Left lung (tissue), 4 donors: ENCODE measurements at regions not wholly inside any gene's neighbourhood (a gene's known extent, or its start where the extent isn't known, plus 50 kb on each side); places are given as distances from the start of the nearest gene placed in this dataset.

Source experiments
- ATAC-seq: fragments of 200-7000 bp; cut with Tn5 transposase; one replicate; pipeline ENCODE4 v1.9.1; 2020; ENCODE audit warnings: moderate library complexity
- DNase-seq, 4 donors: peaks; one replicate each; pipeline ENCODE4 v3.0.0-alpha.2; 2013 to 2020
- H3K27ac ChIP-seq, 2 donors: fragments of 200-600 bp; sonication (generic) in 1 of 2; one replicate each; pipeline versions ENCODE4 v1.5.0 to v1.8.0; 2020 to 2021
- H3K27me3 ChIP-seq, 2 donors: fragments of 200-600 bp; sonication (generic) in 1 of 2; one replicate each; pipeline versions ENCODE4 v1.5.0 to v1.8.0; 2020 to 2021
- H3K36me3 ChIP-seq, 2 donors: fragments of 200-600 bp; sonication (generic) in 1 of 2; one replicate each; pipeline versions ENCODE4 v1.5.0 to v1.8.0; 2020 to 2021
- H3K4me1 ChIP-seq, 2 donors: fragments of 200-600 bp; one replicate each; pipeline ENCODE4 v1.8.0; 2021
- H3K4me3 ChIP-seq, 2 donors: fragments of 200-600 bp; sonication (generic) in 1 of 2; one replicate each; pipeline versions ENCODE4 v1.5.0 to v1.8.0; 2020 to 2021; ENCODE audit warnings: mild to moderate bottlenecking in 1 of 2
- H3K9me3 ChIP-seq, 2 donors: fragments of 200-600 bp; sonication (generic) in 1 of 2; one replicate each; pipeline versions ENCODE4 v1.5.0 to v1.8.0; 2020 to 2021
- intact Hi-C, 2 donors: fragments of 100-400 bp; cut with DNase I; formaldehyde crosslinking; loops; one replicate each; pipeline versions ENCODE4 v1.11.2 to v1.14.2; 2022
- TF ChIP-seq, protein P1 (sequence below), 2 donors: fragments of 200-600 bp; sonication (generic) in 1 of 2; IDR thresholded peaks; one replicate each; pipeline versions ENCODE4 v1.5.0 to v1.8.0; 2021; ENCODE audit warnings: antibody characterized with exemption in 2 of 2
- donor health status: DM: no; HTN: yes; CAD: no.
- donor health status: DM: no; HTN: no; CAD: no.

DNA sequence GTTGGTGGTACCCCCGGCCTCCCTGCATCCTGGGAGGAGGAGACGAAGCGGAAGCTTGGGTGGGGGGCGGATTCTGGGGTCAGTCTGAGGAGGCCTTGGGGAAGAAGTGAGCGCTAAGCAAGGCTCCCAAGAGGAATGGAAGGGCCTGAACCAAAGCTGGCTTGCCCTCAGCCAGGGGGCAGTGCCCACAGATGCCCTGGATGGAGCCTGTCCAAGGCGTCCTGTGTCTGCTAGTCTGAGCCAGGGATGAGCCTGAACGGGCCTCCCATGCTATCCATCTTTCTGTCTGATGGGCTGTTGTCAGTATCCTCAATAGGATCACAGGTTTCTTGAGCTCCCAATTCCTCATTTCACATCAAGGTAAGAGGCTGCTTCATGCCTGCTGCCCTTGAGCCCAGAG, 122.3 kb upstream of the LHX1 start:
- Histone ChIP-seq H3K36me3 (no peaks in the 10 kb centered on the region), H3K9me3 (no peaks in the 10 kb centered on the region), H3K27me3 (peaks cover 5 to 94% of the 10 kb centered on the region in 2 donors), H3K4me1 (no peaks in the 10 kb centered on the region), H3K4me3 (no peak overlapping the region), H3K27ac (no peak overlapping the region)
- no peak for ATAC-seq
- TF ChIP-seq, protein P1, sequence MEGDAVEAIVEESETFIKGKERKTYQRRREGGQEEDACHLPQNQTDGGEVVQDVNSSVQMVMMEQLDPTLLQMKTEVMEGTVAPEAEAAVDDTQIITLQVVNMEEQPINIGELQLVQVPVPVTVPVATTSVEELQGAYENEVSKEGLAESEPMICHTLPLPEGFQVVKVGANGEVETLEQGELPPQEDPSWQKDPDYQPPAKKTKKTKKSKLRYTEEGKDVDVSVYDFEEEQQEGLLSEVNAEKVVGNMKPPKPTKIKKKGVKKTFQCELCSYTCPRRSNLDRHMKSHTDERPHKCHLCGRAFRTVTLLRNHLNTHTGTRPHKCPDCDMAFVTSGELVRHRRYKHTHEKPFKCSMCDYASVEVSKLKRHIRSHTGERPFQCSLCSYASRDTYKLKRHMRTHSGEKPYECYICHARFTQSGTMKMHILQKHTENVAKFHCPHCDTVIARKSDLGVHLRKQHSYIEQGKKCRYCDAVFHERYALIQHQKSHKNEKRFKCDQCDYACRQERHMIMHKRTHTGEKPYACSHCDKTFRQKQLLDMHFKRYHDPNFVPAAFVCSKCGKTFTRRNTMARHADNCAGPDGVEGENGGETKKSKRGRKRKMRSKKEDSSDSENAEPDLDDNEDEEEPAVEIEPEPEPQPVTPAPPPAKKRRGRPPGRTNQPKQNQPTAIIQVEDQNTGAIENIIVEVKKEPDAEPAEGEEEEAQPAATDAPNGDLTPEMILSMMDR (IDR thresholded peaks at IDR 0.05): no peak
- intact Hi-C loops: loop anchor here in 1 of 2 donors (5.0 kb wide), 1 partner anchor 47 kb away; no protein-coding TSS in a partner anchor
- no peak for DNase-seq

DNA sequence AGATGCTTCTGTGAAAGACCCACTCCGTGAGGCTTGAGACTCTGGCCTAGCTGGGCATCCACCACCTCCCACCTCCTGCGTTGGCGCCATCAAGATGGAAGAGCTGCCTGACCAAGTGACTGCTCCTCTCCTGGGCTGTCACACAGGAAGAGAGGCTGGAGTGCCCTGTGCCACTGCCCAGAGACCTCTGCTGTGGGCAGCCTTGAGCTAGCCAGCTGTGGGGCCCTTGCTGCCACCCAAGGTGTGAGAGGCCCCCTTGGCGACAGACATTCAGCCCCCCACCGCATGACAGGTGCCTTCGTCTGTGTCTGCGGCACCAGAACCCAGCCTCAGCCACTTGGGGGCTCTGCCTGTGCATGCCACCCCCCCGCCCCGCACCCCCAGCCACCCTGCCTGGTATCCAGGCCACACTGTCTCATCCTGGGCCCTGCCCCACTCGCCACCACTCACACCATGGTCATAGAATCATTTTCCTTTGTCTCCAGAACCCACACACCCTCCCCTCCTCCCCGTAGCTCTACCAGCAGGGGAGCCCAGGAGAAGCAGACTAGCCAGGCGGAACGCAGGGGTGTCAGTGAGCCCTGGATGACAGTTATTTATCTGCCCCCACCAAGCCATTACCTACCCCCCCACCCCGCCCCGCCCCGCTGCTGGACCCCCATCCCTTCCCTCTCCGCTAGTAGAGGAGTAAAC, 120.9 kb upstream of the LHX1 start:
- H3K9me3 ChIP-seq: no peaks in the 10 kb centered on the region
- no peaks in the 10 kb centered on the region for H3K4me1 ChIP-seq
- H3K4me3 ChIP-seq: no peak overlapping the region
- no peak overlapping the region for H3K27ac ChIP-seq
- intact Hi-C loops: no loop called here
- no peaks in the 10 kb centered on the region for H3K36me3 ChIP-seq
- DNase-seq (no peak), ATAC-seq (no peak)
- TF ChIP-seq, protein P1 (IDR thresholded peaks at IDR 0.05): no peak
- H3K27me3 ChIP-seq: peaks cover 5 to 94% of the 10 kb centered on the region in 2 donors

DNA sequence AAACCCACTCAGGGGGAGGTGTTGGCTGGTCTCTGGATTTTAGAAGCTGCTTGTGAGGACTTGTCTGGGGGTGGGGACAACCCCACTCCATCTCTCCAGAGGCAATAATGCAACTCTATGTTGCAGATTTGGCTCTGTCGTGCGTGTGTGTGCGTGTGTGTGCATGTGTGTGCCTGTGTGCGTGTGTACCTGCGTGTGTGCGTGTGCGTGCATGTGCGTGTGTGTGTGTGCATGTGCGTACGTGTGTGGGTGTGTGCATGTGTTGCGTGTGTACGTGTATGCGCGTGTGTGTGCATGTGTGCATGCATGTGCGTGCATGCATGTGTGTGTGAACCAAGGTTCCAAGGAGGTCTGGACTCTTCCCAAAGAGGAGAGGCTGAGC, 120.4 kb upstream of the LHX1 start:
- TF ChIP-seq, protein P1 (IDR thresholded peaks at IDR 0.05): no peak
- Histone ChIP-seq H3K4me1 (no peaks in the 10 kb centered on the region), H3K4me3 (no peak overlapping the region), H3K36me3 (no peaks in the 10 kb centered on the region), H3K9me3 (no peaks in the 10 kb centered on the region), H3K27me3 (peaks cover 5 to 92% of the 10 kb centered on the region in 2 donors), H3K27ac (no peak overlapping the region)
- DNase-seq: no peak
- ATAC-seq: no peak
- intact Hi-C loops: no loop called here

DNA sequence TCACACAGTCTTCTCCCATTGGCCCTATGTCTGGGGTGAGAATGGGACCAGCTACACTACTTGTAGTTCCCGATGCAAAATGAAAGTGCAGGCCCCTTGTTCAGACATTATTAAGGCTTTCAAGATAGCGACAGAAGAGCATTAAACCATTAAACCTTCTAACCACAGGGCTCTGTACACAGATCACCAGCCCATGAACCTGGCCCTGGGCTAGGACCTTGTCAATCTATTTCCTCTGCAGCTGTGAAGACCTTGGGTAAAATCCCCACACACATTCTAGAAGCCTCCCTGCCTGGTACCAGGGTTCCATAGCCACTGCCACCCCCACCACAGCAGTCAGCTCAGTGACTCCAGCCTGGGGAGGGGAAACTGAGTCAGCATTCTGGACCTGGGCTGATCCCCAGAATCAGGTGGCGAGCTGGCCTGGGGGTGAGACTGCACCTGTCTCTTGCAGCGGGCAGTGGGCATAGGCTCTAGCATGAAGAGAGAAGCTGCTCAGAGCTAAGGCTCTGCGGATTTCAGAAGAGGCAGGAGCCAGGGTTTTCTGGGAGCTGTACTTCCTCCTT, 119.7 kb upstream of the LHX1 start:
- TF ChIP-seq, protein P1 (IDR thresholded peaks at IDR 0.05): no peak
- DNase-seq: no peak
- Histone ChIP-seq H3K9me3 (no peaks in the 10 kb centered on the region), H3K4me1 (no peaks in the 10 kb centered on the region), H3K27ac (no peak overlapping the region), H3K36me3 (no peaks in the 10 kb centered on the region), H3K27me3 (peaks cover 5 to 91% of the 10 kb centered on the region in 2 donors), H3K4me3 (no peak overlapping the region)
- no peak for ATAC-seq
- intact Hi-C loops: no loop called here

DNA sequence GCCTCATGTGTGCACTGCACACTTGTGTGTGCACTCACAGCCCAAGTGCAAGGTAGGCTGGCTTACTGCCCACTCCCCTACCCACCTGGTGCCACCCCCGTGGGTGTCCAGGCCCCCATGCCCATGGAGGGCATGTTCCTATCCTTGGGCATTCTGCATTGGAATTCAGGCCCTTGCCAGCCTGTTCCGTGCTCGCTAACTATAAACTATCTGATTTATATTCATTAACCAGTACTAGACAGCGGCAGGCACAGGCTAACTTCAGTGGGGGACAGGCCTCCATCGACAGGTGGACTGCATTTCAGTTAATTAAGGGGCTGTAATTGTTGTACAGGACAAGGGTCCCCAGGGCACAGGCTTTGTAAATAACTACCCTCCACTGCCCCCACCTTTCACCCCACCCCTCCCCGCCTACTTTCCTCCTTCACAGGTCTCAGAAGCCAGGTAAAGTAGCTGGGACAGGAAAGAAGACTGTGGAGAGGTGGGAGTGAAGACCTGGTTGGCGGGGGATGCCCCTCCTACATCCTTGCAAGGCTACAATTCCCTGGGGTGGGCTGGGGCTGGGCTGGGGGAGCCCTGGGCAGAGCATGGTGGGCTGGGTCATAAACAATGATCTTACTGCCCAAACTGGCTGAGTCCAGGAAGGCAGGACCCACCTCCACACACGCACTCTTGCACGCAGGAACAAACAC, 119.0 kb upstream of the LHX1 start:
- Histone ChIP-seq H3K4me3 (no peak overlapping the region), H3K27me3 (peaks cover 4 to 86% of the 10 kb centered on the region in 2 donors), H3K9me3 (no peaks in the 10 kb centered on the region), H3K27ac (no peak overlapping the region), H3K4me1 (no peaks in the 10 kb centered on the region), H3K36me3 (no peaks in the 10 kb centered on the region)
- intact Hi-C loops: no loop called here
- TF ChIP-seq, protein P1 (IDR thresholded peaks at IDR 0.05): no peak
- ATAC-seq (no peak), DNase-seq (no peak)
